HFFc6 (cell line): ENCODE measurements at regions not wholly inside any gene's neighbourhood (a gene's known extent, or its start where the extent isn't known, plus 50 kb on each side); places are given as distances from the start of the nearest gene placed in this dataset.

Source experiments
- DNase-seq: peaks from one replicate; pipeline ENCODE4 v3.0.0-alpha.2; 2018
- H3K27ac Mint-ChIP-seq: 2 replicates; pipeline ENCODE4 v1.8.0; 2020; ENCODE audit warnings: mild to moderate bottlenecking, mixed read lengths
- H3K27me3 Mint-ChIP-seq: 2 replicates; pipeline ENCODE4 v1.8.0; 2021; ENCODE audit warnings: mild to moderate bottlenecking, moderate library complexity, mixed read lengths; ENCODE audit not compliant: insufficient read depth
- H3K36me3 Mint-ChIP-seq: 2 replicates; pipeline ENCODE4 v1.8.0; 2021; ENCODE audit warnings: low read depth, mixed read lengths
- H3K4me1 Mint-ChIP-seq: 2 replicates; pipeline ENCODE4 v1.8.0; 2020; ENCODE audit warnings: low read depth, mixed read lengths
- H3K4me3 Mint-ChIP-seq: 2 replicates; pipeline ENCODE4 v1.8.0; 2020; ENCODE audit warnings: mild to moderate bottlenecking, moderate library complexity, mixed read lengths
- H3K9me3 Mint-ChIP-seq: 2 replicates; pipeline ENCODE4 v1.8.0; 2020; ENCODE audit warnings: mild to moderate bottlenecking, mixed read lengths
- CTCF ChIP-seq: fragments of 200-600 bp; sonication (generic); IDR thresholded peaks from 2 replicates; pipeline ENCODE4 v1.5.0; 2021; ENCODE audit warnings: antibody characterized with exemption, mild to moderate bottlenecking

DNA sequence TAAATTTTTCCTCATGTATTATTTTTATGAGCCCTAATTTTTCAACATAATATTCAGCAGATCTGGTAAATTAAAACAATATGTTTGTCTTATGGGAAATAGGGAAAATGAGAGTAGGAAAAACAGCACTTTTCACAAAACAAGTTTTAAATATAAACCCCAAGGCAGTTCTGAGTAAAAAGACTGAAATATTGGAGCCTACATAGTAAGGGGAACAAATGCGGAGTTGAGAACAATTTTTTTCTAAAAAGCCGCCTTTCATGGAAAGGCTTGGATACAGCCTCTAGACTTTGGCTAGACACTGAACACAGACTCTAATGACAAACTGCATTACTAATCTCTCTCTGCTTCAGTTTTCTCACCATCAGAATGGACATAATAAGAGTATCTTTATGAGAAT lies 174.1 kb downstream of the NOL4 start:
- no peak overlapping the region for H3K27ac Mint-ChIP-seq
- H3K4me3 Mint-ChIP-seq: no peak overlapping the region

DNA sequence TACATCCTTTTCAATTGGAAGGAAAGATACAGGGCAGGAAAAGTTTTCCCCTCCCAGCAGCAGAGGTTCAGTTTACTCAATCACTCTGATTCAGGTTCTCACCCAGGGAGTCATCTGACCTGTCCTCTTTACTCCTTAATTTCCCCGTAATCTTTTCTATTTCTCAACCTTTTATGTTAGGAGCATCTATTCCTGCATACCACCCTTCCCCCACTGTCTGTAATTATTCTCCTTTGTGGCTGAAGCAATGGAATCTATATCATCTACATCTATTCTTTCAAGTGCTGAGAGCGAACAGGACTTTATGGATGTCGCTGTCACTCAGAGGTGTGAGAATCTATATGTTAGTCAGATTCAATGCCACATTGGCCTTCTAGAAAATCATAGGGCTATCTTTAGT lies 175.2 kb downstream of the NOL4 start:
- peaks cover 21% of the 10 kb centered on the region for H3K9me3 Mint-ChIP-seq
- H3K27me3 Mint-ChIP-seq: no peaks in the 10 kb centered on the region

More for the DNA sequence above, 174.1 kb downstream of the NOL4 start:
- Mint-ChIP-seq H3K27me3 (no peaks in the 10 kb centered on the region), H3K36me3 (no peaks in the 10 kb centered on the region; the same call in 1 of the 2 replicates), H3K9me3 (peaks cover 25% of the 10 kb centered on the region), H3K4me1 (no peaks in the 10 kb centered on the region)
- no peak for DNase-seq
- no peak for TF ChIP-seq CTCF

GRCh38 chr18:34048423-34048822 lies 176.3 kb downstream of the NOL4 start:
- no peak overlapping the region for H3K4me3 Mint-ChIP-seq
- no peak for DNase-seq
- no peak for TF ChIP-seq CTCF
- H3K9me3 Mint-ChIP-seq: peaks cover 19% of the 10 kb centered on the region
- H3K27me3 Mint-ChIP-seq: no peaks in the 10 kb centered on the region
- H3K36me3 Mint-ChIP-seq: no peaks in the 10 kb centered on the region
- H3K27ac Mint-ChIP-seq: no peak overlapping the region
- no peaks in the 10 kb centered on the region for H3K4me1 Mint-ChIP-seq

More for the DNA sequence above, 175.2 kb downstream of the NOL4 start:
- Mint-ChIP-seq H3K36me3 (no peaks in the 10 kb centered on the region), H3K4me3 (no peak overlapping the region), H3K27ac (no peak overlapping the region), H3K4me1 (no peaks in the 10 kb centered on the region)
- no peak for DNase-seq
- no peak for TF ChIP-seq CTCF

DNA sequence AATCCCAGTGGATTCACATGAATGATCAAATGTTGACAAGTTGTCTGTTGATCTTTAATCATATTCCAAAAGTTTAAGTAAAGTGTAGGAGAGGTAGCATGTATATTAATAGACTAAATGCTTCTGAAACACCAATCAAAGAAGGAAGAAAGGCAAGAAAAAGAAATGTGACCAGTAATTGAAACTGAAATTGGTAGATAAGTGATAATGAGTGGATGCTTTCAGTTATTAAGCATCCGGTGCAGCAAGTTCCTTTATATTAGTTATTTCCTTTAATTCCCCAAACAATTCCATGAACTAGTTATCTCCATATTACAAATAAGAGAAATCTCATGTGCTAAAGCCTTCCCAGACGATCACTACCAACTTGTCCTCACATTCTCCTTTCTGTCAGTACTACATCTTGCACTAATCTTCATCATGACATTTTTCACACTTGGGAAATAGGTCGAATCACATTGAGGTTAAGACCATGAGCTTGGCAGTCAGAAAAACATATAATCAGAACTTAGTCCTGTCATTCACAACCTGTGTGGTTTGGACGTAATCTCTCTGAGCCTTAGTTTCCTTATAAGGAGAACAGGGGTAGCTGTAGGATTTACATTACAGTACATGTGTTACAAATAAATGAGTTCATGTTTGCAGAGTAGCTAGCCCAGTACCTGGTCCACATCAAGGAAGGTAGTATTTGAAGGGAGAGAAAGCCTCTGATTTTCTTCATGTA lies 182.1 kb downstream of the NOL4 start:
- TF ChIP-seq CTCF: no peak
- no peaks in the 10 kb centered on the region for H3K36me3 Mint-ChIP-seq

GRCh38 chr18:34039611-34040010 lies 185.1 kb downstream of the NOL4 start:
- DNase-seq: no peak
- Mint-ChIP-seq H3K4me1 (no peaks in the 10 kb centered on the region), H3K27me3 (no peaks in the 10 kb centered on the region), H3K36me3 (no peaks in the 10 kb centered on the region), H3K9me3 (peaks cover 21% of the 10 kb centered on the region), H3K27ac (no peak overlapping the region), H3K4me3 (no peak overlapping the region)
- no peak for TF ChIP-seq CTCF

More for the DNA sequence above, 182.1 kb downstream of the NOL4 start:
- Mint-ChIP-seq H3K9me3 (peaks cover 14% of the 10 kb centered on the region), H3K27ac (no peak overlapping the region), H3K4me1 (no peaks in the 10 kb centered on the region), H3K27me3 (no peaks in the 10 kb centered on the region), H3K4me3 (no peak overlapping the region)
- DNase-seq: no peak
